PC-3 (cell line): ENCODE measurements at regions not wholly inside any gene's neighbourhood (a gene's known extent, or its start where the extent isn't known, plus 50 kb on each side); places are given as distances from the start of the nearest gene placed in this dataset.

Experiments
- ATAC-seq: fragments of 200-7000 bp; cut with Tn5 transposase; 2 replicates; pipeline ENCODE4 v1.9.1; 2020; ENCODE audit warnings: mild to moderate bottlenecking, moderate library complexity
- BruUV-seq: library from RNA; stranded (reverse); fragments of 400-500 nt; replicated peaks from 2 replicates; lab custom pipeline; 2021; lab: Mats Ljungman, UMichigan
- CTCF ChIA-PET: fragments of 300-600 bp; sonication (Branson Sonifier 250); formaldehyde crosslinking; loops from one replicate; lab custom pipeline; 2022; ENCODE audit warnings: antibody characterized with exemption; lab: Charles Lee
- POLR2A ChIA-PET: fragments of 300-600 bp; sonication (Branson Sonifier 250); formaldehyde crosslinking; loops from one replicate; lab custom pipeline; 2022; ENCODE audit warnings: antibody characterized with exemption; ENCODE audit not compliant: unreplicated experiment; lab: Charles Lee
- DNase-seq: peaks from one replicate; pipeline ENCODE4 v3.0.0-alpha.2; 2015
- H2AFZ ChIP-seq: fragments of 300-600 bp; sonication (generic); 2 replicates; pipeline ENCODE4 v1.6.0; 2016; ENCODE audit warnings: antibody characterized with exemption, low read length
- H3F3A ChIP-seq: fragments of 300-600 bp; sonication (generic); one replicate; pipeline ENCODE4 v1.6.0; 2017; ENCODE audit warnings: antibody characterized with exemption, low read length, control low read depth, mild to moderate bottlenecking; ENCODE audit not compliant: unreplicated experiment
- H3K27ac ChIP-seq: fragments of 300-600 bp; sonication (generic); 2 replicates; pipeline ENCODE4 v1.5.1; 2016; ENCODE audit warnings: mild to moderate bottlenecking, low read length
- H3K27me3 ChIP-seq: fragments of 300-600 bp; sonication (generic); 2 replicates; pipeline ENCODE4 v1.6.1; 2016; ENCODE audit warnings: low read length, mixed read lengths
- H3K36me3 ChIP-seq: fragments of 300-600 bp; sonication (generic); 2 replicates; pipeline ENCODE4 v1.6.1; 2016; ENCODE audit warnings: low read depth, mixed run types, low read length, mixed read lengths
- H3K4me1 ChIP-seq: fragments of 300-600 bp; sonication (generic); 2 replicates; pipeline ENCODE4 v1.5.1; 2016; ENCODE audit warnings: low read length; ENCODE audit not compliant: insufficient read depth
- H3K4me2 ChIP-seq: fragments of 300-600 bp; sonication (generic); 2 replicates; pipeline ENCODE4 v1.6.0; 2016; ENCODE audit warnings: low read length
- H3K4me3 ChIP-seq: fragments of 300-600 bp; sonication (generic); 2 replicates; pipeline ENCODE4 v1.5.1; 2016; ENCODE audit warnings: mild to moderate bottlenecking, low read length, mixed read lengths
- H3K79me2 ChIP-seq: fragments of 300-600 bp; sonication (generic); 2 replicates; pipeline ENCODE4 v1.6.1; 2017; ENCODE audit warnings: low read length, mixed read lengths
- H3K9ac ChIP-seq: fragments of 300-600 bp; sonication (generic); 2 replicates; pipeline ENCODE4 v1.6.0; 2016; ENCODE audit warnings: mild to moderate bottlenecking, low read length
- H3K9me2 ChIP-seq: fragments of 300-600 bp; sonication (generic); replicated peaks from 2 replicates; pipeline ENCODE4 v1.6.1; 2016; ENCODE audit warnings: mixed run types, low read length, mixed read lengths
- H3K9me3 ChIP-seq: fragments of 300-600 bp; sonication (generic); 2 replicates; pipeline ENCODE4 v1.6.1; 2016; ENCODE audit warnings: low read length, mixed read lengths
- H4K20me1 ChIP-seq: fragments of 300-600 bp; sonication (generic); 2 replicates; pipeline ENCODE4 v1.6.1; 2016; ENCODE audit warnings: low read length, mixed read lengths
- EZH2 ChIP-seq: fragments of 300-600 bp; sonication (generic); IDR thresholded peaks from one replicate; pipeline ENCODE4 v1.6.1; 2017; ENCODE audit warnings: antibody characterized with exemption, mild to moderate bottlenecking, low read length; ENCODE audit not compliant: unreplicated experiment
- EZH2phosphoT487 ChIP-seq: fragments of 300-600 bp; sonication (generic); IDR thresholded peaks from 2 replicates; pipeline ENCODE4 v1.6.1; 2018; ENCODE audit warnings: mild to moderate bottlenecking, antibody characterized with exemption, low read length, borderline replicate concordance
- intact Hi-C: fragments of 100-400 bp; cut with micrococcal nuclease; formaldehyde crosslinking; loops from 2 replicates; pipeline ENCODE4 v1.9.0; 2023
- TF ChIP-seq, protein P1 (sequence below): fragments of 300-600 bp; sonication (generic); conservative IDR thresholded peaks from 2 replicates; pipeline ENCODE4 v1.5.1; 2017; ENCODE audit warnings: antibody characterized with exemption, low read depth, mild to moderate bottlenecking, low read length

DNA sequence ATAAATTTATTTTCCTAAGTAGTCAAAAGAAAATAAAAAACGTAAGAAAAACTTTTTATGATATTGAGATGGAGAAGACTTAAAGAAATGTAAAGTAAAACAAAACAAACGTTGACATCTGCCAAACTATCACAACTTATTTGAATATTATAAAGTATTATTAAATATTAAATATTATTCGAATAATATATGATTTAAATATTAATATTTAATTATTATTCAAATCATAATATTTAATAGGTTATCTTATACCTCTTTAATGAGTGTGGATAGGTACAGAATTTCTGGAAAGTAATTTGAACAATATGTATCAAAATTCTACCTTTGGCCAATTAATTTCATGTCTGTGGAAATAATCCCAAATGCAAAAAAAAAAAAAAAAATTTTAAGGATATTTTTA, 278.7 kb downstream of the RAD51AP2 start:
- ATAC-seq (no peak), DNase-seq (no peak)
- Histone ChIP-seq H3K4me1 (no peaks in the 10 kb centered on the region), H3K4me3 (no peak overlapping the region), H3F3A (no peaks in the 10 kb centered on the region), H3K27me3 (no peaks in the 10 kb centered on the region), H4K20me1 (no peaks in the 10 kb centered on the region), H3K9me2 (no peaks in the 10 kb centered on the region), H2AFZ (no peak overlapping the region), H3K79me2 (no peaks in the 10 kb centered on the region), H3K9me3 (0 out of 2 replicates have a peak, but pooled peaks cover 3% of the 10 kb centered on the region), H3K9ac (no peak overlapping the region), H3K4me2 (no peak overlapping the region), H3K27ac (no peak overlapping the region), H3K36me3 (no peaks in the 10 kb centered on the region)
- ChIA-PET POLR2A (no interaction called here), CTCF (no interaction called here)
- intact Hi-C loops, result loop anchor here (2.0 kb wide), 1 partner anchor 71 kb away; no protein-coding TSS in a partner anchor
- TF ChIP-seq, protein P1, sequence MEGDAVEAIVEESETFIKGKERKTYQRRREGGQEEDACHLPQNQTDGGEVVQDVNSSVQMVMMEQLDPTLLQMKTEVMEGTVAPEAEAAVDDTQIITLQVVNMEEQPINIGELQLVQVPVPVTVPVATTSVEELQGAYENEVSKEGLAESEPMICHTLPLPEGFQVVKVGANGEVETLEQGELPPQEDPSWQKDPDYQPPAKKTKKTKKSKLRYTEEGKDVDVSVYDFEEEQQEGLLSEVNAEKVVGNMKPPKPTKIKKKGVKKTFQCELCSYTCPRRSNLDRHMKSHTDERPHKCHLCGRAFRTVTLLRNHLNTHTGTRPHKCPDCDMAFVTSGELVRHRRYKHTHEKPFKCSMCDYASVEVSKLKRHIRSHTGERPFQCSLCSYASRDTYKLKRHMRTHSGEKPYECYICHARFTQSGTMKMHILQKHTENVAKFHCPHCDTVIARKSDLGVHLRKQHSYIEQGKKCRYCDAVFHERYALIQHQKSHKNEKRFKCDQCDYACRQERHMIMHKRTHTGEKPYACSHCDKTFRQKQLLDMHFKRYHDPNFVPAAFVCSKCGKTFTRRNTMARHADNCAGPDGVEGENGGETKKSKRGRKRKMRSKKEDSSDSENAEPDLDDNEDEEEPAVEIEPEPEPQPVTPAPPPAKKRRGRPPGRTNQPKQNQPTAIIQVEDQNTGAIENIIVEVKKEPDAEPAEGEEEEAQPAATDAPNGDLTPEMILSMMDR, result no peak
- TF ChIP-seq EZH2 (no peak), EZH2phosphoT487 (no peak)
- no TSS peak for BruUV-seq

DNA sequence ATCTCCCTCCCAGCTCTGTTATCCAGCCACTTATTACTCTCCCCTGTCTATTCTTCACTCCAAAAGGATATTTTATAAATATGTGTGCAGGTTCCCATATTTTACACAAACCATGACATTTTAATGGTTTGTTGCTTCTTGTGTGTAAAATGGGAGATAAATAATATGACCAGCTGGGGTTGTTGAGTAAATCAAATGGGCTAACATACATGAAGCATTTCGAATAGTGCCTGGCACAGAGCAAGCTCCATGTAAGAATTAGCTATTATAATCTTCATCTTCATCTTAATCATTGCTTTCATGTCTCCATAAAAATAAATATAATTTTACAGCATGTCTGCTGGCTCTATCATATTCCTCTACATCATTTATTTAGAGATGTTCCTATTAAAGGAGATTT, 283.1 kb downstream of the RAD51AP2 start:
- BruUV-seq, result no TSS peak
- Histone ChIP-seq H3K9me3 (0 out of 2 replicates have a peak, but pooled peaks cover 3% of the 10 kb centered on the region), H3K9me2 (no peaks in the 10 kb centered on the region), H3K9ac (no peak overlapping the region), H3K27me3 (no peaks in the 10 kb centered on the region), H3K4me3 (no peak overlapping the region), H3K4me2 (no peak overlapping the region), H4K20me1 (no peaks in the 10 kb centered on the region), H2AFZ (no peak overlapping the region), H3K79me2 (no peaks in the 10 kb centered on the region), H3K36me3 (no peaks in the 10 kb centered on the region), H3K27ac (no peak overlapping the region), H3K4me1 (no peaks in the 10 kb centered on the region), H3F3A (no peaks in the 10 kb centered on the region)
- no peak for ATAC-seq
- DNase-seq, result no peak
- ChIA-PET POLR2A (no interaction called here), CTCF (no interaction called here)
- intact Hi-C loops, result no loop called here
- no peak for TF ChIP-seq EZH2
- TF ChIP-seq EZH2phosphoT487, result no peak
- TF ChIP-seq, protein P1, result no peak

DNA sequence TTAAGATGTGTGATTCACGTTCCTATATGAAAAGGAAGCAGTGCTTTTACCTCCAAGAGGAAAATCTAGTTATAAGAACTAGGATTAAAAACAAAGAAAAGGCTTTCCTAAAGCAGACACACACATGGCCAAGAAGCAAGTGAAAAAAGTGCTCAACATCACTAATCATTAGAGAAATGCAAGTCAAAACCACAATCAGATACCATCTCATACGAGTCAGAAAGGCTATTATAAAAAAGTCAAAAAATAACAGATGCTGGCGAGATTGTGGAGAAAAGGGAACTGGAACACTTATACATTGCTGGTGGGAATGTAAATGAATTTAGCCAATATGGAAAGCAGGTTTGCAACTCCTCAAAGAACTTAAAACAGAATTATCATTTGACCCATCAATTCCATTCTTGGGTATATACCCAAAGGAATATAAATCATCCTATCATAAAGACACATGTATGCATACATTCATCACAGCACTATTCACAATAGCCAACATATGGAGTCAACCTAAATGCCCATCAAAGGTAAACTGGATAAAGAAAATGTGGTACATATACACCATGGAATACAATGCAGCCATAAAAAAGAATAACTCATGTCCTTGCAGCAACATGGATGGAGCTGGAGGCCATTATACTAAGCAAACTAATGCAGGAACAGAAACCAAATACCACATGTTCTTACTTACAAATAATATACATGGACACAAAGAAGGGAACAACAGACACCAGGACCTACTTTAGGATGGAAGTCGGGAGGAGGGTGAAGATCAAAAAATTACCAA, 285.3 kb downstream of the RAD51AP2 start:
- intact Hi-C loops, result no loop called here
- POLR2A ChIA-PET, result no interaction called here

More for the DNA sequence above, 285.3 kb downstream of the RAD51AP2 start:
- TF ChIP-seq EZH2 (no peak), EZH2phosphoT487 (no peak)
- TF ChIP-seq, protein P1, result no peak
- Histone ChIP-seq H3F3A (no peaks in the 10 kb centered on the region), H3K4me2 (no peak overlapping the region), H4K20me1 (no peaks in the 10 kb centered on the region), H3K9me2 (no peaks in the 10 kb centered on the region), H3K9ac (no peak overlapping the region), H3K27me3 (no peaks in the 10 kb centered on the region), H3K27ac (no peak overlapping the region), H3K79me2 (no peaks in the 10 kb centered on the region), H3K4me1 (no peaks in the 10 kb centered on the region), H3K9me3 (0 out of 2 replicates have a peak, but pooled peaks cover 3% of the 10 kb centered on the region), H3K4me3 (no peak overlapping the region), H3K36me3 (no peaks in the 10 kb centered on the region), H2AFZ (no peak overlapping the region)
- no TSS peak for BruUV-seq
- CTCF ChIA-PET, result no interaction called here
- no peak for ATAC-seq
- DNase-seq, result no peak
